ENCODE measurements at regions not wholly inside any gene's neighbourhood (a gene's known extent, or its start where the extent isn't known, plus 50 kb on each side); places are given as distances from the start of the nearest gene placed in this dataset.

GRCh38 chr17:77898521-77899434 is 59.7 kb upstream of the TNRC6C start:
- H3K4me1 ChIP-seq (ENCODE audit: control insufficient read depth in 4 of 4, insufficient read depth in 4 of 4, low read length in 3 of 4) = no peaks in the 10 kb centered on the region
- TF ChIP-seq ATF3 (IDR thresholded peaks at IDR 0.05) (no peak), RAD21 (IDR thresholded peaks at IDR 0.05) (no peak), GABPA (IDR thresholded peaks at IDR 0.05 in 1 of 2, conservative IDR thresholded peaks at IDR 0.05 in 1 of 2) (no peak), REST (IDR thresholded peaks at IDR 0.05) (no peak), TAF1 (conservative IDR thresholded peaks at IDR 0.05) (no peak)
- TF ChIP-seq, protein P1, sequence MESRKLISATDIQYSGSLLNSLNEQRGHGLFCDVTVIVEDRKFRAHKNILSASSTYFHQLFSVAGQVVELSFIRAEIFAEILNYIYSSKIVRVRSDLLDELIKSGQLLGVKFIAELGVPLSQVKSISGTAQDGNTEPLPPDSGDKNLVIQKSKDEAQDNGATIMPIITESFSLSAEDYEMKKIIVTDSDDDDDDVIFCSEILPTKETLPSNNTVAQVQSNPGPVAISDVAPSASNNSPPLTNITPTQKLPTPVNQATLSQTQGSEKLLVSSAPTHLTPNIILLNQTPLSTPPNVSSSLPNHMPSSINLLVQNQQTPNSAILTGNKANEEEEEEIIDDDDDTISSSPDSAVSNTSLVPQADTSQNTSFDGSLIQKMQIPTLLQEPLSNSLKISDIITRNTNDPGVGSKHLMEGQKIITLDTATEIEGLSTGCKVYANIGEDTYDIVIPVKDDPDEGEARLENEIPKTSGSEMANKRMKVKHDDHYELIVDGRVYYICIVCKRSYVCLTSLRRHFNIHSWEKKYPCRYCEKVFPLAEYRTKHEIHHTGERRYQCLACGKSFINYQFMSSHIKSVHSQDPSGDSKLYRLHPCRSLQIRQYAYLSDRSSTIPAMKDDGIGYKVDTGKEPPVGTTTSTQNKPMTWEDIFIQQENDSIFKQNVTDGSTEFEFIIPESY (IDR thresholded peaks at IDR 0.05) = no peak
- TF ChIP-seq, protein P2, sequence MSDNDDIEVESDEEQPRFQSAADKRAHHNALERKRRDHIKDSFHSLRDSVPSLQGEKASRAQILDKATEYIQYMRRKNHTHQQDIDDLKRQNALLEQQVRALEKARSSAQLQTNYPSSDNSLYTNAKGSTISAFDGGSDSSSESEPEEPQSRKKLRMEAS (IDR thresholded peaks at IDR 0.05) = no peak
- no peak for DNase-seq (ENCODE audit: low spot score)
- no peak overlapping the region for H3K27ac ChIP-seq (ENCODE audit: low read depth in 1 of 2, low read length in 2 of 2)
- no peak overlapping the region for H3K4me3 ChIP-seq (ENCODE audit: low read depth in 1 of 3, low read length in 3 of 3)
- no peak overlapping the region for H3K9ac ChIP-seq (ENCODE audit: low read depth in 1 of 2, low read length in 2 of 2)
- peaks cover 0 to 2% (median 0%) of the 10 kb centered on the region in 4 donors for H3K27me3 ChIP-seq (ENCODE audit: control insufficient read depth in 4 of 4, insufficient read depth in 4 of 4, low read length in 3 of 4)
- WGBS = 81% methylated on average over 18 of the region's 18 CpGs
- no peaks in the 10 kb centered on the region for H3K9me3 ChIP-seq (ENCODE audit: control insufficient read depth in 4 of 4, low read length in 3 of 4)
- no peaks in the 10 kb centered on the region for H3K36me3 ChIP-seq (ENCODE audit: control insufficient read depth in 4 of 4, insufficient read depth in 3 of 4, low read depth in 1 of 4, low read length in 3 of 4)

DNA sequence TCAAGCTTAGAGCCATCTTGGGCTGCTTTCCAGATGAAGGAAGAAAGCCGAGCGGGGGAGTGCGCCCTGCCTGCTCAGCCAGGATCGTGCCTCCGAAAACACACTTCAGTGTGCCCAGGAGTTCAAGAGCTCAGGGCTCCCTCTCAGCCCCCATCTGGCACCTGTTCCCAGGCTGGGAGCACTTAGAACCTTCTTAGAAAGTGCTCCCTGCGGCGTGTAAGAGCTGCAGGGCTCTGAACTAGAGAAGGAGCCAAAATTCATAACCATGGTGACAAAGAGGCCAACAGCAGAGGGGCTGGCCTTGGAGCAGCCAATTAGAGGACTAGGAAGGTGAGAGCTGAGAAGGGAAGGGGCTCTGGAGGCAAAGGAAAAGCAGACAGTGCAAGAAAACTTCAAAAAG is 59.0 kb upstream of the TNRC6C start:
- Histone ChIP-seq H3K4me3 (ENCODE audit: low read depth in 1 of 3, low read length in 3 of 3) (no peak overlapping the region), H3K9me3 (ENCODE audit: control insufficient read depth in 4 of 4, low read length in 3 of 4) (no peaks in the 10 kb centered on the region), H3K9ac (ENCODE audit: low read depth in 1 of 2, low read length in 2 of 2) (no peak overlapping the region), H3K4me1 (ENCODE audit: control insufficient read depth in 4 of 4, insufficient read depth in 4 of 4, low read length in 3 of 4) (no peaks in the 10 kb centered on the region), H3K27me3 (ENCODE audit: control insufficient read depth in 4 of 4, insufficient read depth in 4 of 4, low read length in 3 of 4) (peaks cover 0 to 2% (median 0%) of the 10 kb centered on the region in 4 donors), H3K36me3 (ENCODE audit: control insufficient read depth in 4 of 4, insufficient read depth in 3 of 4, low read depth in 1 of 4, low read length in 3 of 4) (no peaks in the 10 kb centered on the region), H3K27ac (ENCODE audit: low read depth in 1 of 2, low read length in 2 of 2) (no peak overlapping the region)
- DNase-seq (ENCODE audit: low spot score) = no peak
- 83% methylated on average over 7 of the region's 7 CpGs for WGBS
- TF ChIP-seq HNF4G (IDR thresholded peaks at IDR 0.05) (no peak), SP1 (IDR thresholded peaks at IDR 0.05) (no peak), EGR1 (IDR thresholded peaks at IDR 0.05; ENCODE audit: low read depth in 2 of 2) (no peak), JUND (IDR thresholded peaks at IDR 0.05) (no peak), GABPA (IDR thresholded peaks at IDR 0.05 in 1 of 2, conservative IDR thresholded peaks at IDR 0.05 in 1 of 2) (no peak), RXRA (IDR thresholded peaks at IDR 0.05) (no peak), HNF4A (conservative IDR thresholded peaks at IDR 0.05) (no peak), ATF3 (IDR thresholded peaks at IDR 0.05) (no peak), NR2F2 (IDR thresholded peaks at IDR 0.05) (no peak), FOXA1 (IDR thresholded peaks at IDR 0.05) (no peak), YY1 (IDR thresholded peaks at IDR 0.05) (no peak), REST (IDR thresholded peaks at IDR 0.05) (no peak), TAF1 (conservative IDR thresholded peaks at IDR 0.05) (no peak), FOXA2 (IDR thresholded peaks at IDR 0.05) (no peak)
- TF ChIP-seq, protein P2 (IDR thresholded peaks at IDR 0.05) = no peak
- TF ChIP-seq, protein P3, sequence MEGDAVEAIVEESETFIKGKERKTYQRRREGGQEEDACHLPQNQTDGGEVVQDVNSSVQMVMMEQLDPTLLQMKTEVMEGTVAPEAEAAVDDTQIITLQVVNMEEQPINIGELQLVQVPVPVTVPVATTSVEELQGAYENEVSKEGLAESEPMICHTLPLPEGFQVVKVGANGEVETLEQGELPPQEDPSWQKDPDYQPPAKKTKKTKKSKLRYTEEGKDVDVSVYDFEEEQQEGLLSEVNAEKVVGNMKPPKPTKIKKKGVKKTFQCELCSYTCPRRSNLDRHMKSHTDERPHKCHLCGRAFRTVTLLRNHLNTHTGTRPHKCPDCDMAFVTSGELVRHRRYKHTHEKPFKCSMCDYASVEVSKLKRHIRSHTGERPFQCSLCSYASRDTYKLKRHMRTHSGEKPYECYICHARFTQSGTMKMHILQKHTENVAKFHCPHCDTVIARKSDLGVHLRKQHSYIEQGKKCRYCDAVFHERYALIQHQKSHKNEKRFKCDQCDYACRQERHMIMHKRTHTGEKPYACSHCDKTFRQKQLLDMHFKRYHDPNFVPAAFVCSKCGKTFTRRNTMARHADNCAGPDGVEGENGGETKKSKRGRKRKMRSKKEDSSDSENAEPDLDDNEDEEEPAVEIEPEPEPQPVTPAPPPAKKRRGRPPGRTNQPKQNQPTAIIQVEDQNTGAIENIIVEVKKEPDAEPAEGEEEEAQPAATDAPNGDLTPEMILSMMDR (IDR thresholded peaks at IDR 0.05; ENCODE audit: low read depth, low read length, missing input control) = no peak

Measured in liver (tissue), 8 donors.